ENCODE measurements at regions not wholly inside any gene's neighbourhood (a gene's known extent, or its start where the extent isn't known, plus 50 kb on each side); places are given as distances from the start of the nearest gene placed in this dataset.
"Not testable (repeated sequence)": the region's sequence is repeated elsewhere in the genome, so short reads cannot be mapped to it uniquely, and the experiment has no call there.

DNA sequence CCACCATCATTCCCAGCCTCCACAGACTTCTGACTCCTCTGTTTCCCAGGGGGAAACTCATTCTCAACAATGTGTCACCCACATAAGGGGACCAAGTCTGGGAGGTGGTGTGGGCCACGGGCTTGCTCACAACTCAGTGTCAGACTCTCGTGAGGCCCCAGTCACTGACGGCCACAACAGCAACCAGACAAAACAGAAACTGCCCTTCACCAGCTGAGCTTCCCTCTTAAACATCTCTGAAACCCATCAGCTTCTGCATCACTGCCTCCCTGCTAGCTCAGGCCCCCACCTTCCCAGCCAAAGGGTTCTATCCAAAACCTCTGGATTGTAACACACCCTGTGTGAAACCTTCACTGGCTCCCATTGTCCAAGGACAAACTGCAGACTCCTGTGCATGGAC, 273.4 kb downstream of the CDK5RAP2 start:
- no peaks in the 10 kb centered on the region for H3K27me3 ChIP-seq (replicated peaks)
- H3K4me3 ChIP-seq (ENCODE audit: low read depth, low read length): no peak overlapping the region
- H3K27ac ChIP-seq: no peak overlapping the region
- in situ Hi-C loops (cut with HindIII; ENCODE audit: low pct_ligation_motif_present, low sequenced_read_pairs): no loop called here
- no peaks in the 10 kb centered on the region for H3K36me3 ChIP-seq (replicated peaks)
- TF ChIP-seq, protein P1, sequence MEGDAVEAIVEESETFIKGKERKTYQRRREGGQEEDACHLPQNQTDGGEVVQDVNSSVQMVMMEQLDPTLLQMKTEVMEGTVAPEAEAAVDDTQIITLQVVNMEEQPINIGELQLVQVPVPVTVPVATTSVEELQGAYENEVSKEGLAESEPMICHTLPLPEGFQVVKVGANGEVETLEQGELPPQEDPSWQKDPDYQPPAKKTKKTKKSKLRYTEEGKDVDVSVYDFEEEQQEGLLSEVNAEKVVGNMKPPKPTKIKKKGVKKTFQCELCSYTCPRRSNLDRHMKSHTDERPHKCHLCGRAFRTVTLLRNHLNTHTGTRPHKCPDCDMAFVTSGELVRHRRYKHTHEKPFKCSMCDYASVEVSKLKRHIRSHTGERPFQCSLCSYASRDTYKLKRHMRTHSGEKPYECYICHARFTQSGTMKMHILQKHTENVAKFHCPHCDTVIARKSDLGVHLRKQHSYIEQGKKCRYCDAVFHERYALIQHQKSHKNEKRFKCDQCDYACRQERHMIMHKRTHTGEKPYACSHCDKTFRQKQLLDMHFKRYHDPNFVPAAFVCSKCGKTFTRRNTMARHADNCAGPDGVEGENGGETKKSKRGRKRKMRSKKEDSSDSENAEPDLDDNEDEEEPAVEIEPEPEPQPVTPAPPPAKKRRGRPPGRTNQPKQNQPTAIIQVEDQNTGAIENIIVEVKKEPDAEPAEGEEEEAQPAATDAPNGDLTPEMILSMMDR (IDR thresholded peaks at IDR 0.05; ENCODE audit: low read depth, low read length, missing control alignments): no peak
- no peak for DNase-seq

DNA sequence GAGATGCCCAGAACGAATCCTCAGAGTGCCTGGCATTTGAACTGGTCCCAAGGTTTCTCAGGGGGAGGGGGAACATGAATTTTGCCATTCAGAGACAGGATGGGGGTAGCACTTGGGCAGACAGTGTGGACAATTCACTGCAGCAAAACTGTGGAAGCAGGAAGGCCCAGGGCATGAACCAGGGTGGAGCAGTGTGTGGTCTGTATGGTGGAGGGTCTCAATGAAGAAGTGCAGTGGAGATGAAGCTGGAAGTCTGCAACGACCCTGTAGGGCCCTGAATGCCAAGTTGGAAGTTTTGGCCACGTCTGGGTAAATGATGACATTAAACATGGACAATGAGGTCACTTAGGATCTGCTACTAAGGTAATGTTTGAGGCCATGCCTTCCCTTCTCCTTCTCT, 273.9 kb downstream of the CDK5RAP2 start:
- DNase-seq: no peak
- Histone ChIP-seq H3K36me3 (replicated peaks) (no peaks in the 10 kb centered on the region), H3K27me3 (replicated peaks) (no peaks in the 10 kb centered on the region), H3K4me3 (ENCODE audit: low read depth, low read length) (no peak overlapping the region), H3K27ac (no peak overlapping the region)
- in situ Hi-C loops (cut with HindIII; ENCODE audit: low pct_ligation_motif_present, low sequenced_read_pairs): no loop called here
- TF ChIP-seq, protein P1 (IDR thresholded peaks at IDR 0.05; ENCODE audit: low read depth, low read length, missing control alignments): no peak

DNA sequence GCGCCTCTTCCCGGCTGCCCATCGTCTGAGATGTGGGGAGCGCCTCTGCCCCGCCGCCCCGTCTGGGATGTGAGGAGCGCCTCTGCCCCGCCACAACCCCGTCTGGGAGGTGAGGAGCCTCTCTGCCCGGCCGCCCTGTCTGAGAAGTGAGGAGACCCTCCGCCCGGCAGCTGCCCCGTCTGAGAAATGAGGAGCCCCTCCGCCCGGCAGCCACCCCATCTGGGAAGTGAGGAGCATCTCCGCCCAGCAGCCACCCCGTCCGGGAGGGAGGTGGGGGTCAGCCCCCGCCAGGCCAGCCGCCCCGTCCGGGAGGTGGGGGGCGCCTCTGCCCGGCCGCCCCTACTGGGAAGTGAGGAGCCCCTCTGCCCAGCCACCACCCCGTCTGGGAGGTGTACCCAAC, 275.1 kb downstream of the CDK5RAP2 start:
- DNase-seq; H3K4me3 ChIP-seq (ENCODE audit: low read depth, low read length); in situ Hi-C loops (cut with HindIII; ENCODE audit: low pct_ligation_motif_present, low sequenced_read_pairs); H3K27me3 ChIP-seq (replicated peaks); H3K36me3 ChIP-seq (replicated peaks); H3K27ac ChIP-seq: not testable (repeated sequence)

DNA sequence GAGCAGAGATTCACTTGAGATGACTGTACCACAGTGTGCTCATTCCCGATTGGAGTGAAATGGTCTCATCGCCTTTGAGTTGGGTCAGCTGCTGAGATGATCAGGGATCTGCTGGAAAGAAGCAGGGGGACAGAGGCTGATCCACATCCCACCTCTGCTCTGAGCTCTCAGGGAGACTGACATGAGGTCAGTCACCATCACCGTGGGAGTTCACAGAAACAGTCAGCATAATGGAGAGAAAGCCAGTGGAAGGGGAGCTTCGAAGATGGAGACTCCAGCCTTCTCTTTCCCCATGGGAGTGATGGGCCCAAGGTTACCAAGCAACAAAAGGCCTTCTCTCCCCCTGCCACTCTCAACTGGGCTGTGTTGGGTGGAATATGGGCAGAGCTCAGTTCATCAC, 276.4 kb downstream of the CDK5RAP2 start:
- Histone ChIP-seq H3K27ac (no peak overlapping the region), H3K36me3 (replicated peaks) (no peaks in the 10 kb centered on the region), H3K27me3 (replicated peaks) (no peaks in the 10 kb centered on the region), H3K4me3 (ENCODE audit: low read depth, low read length) (no peak overlapping the region)
- DNase-seq: no peak
- in situ Hi-C loops (cut with HindIII; ENCODE audit: low pct_ligation_motif_present, low sequenced_read_pairs): no loop called here
- TF ChIP-seq, protein P1 (IDR thresholded peaks at IDR 0.05; ENCODE audit: low read depth, low read length, missing control alignments): no peak

DNA sequence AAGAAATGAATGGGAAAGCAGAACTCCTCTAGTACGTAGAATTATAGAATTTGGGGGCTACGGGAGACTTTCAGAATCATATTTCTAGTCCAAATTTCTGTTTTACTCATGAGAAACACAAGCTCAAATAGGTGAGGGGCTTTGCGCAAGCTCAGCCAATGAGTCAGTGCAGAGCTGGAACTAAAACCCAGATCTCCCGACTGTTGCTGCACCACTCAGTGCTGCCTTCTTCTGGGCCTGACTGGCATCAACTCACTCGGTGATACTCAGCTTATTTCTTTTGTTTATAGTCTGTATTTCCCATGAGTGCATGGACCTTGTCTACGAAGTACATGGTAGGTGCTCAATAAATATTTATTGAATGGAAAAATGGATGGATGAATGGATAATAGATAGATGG, 280.2 kb downstream of the CDK5RAP2 start:
- Histone ChIP-seq H3K4me3 (ENCODE audit: low read depth, low read length) (no peak overlapping the region), H3K27ac (no peak overlapping the region), H3K27me3 (replicated peaks) (no peaks in the 10 kb centered on the region), H3K36me3 (replicated peaks) (no peaks in the 10 kb centered on the region)
- in situ Hi-C loops (cut with HindIII; ENCODE audit: low pct_ligation_motif_present, low sequenced_read_pairs): no loop called here
- TF ChIP-seq, protein P1 (IDR thresholded peaks at IDR 0.05; ENCODE audit: low read depth, low read length, missing control alignments): no peak
- no peak for DNase-seq

DNA sequence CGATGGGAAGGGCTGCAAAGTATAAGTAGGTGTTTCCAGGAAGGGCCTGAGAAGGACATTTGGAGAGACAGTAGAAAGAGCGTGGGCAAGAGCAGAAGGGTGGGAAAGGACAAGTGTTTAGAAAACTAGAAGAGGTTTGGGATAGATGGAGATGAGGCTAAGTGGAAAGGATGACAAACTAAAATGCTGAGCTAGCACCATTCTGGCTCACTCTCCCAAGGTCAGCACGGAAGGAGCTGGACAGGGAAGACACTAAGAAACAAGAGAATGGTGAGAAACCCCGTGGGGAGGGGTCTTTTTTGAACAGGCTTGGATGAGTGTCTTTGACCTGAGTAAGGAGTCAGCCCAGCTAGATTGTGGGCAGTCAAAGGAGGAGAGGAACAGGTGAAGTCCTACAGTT, 286.0 kb downstream of the CDK5RAP2 start:
- in situ Hi-C loops (cut with HindIII; ENCODE audit: low pct_ligation_motif_present, low sequenced_read_pairs): no loop called here
- H3K27ac ChIP-seq: no peak overlapping the region
- TF ChIP-seq, protein P1 (IDR thresholded peaks at IDR 0.05; ENCODE audit: low read depth, low read length, missing control alignments): no peak
- DNase-seq: no peak
- H3K4me3 ChIP-seq (ENCODE audit: low read depth, low read length): no peak overlapping the region
- no peaks in the 10 kb centered on the region for H3K27me3 ChIP-seq (replicated peaks)
- no peaks in the 10 kb centered on the region for H3K36me3 ChIP-seq (replicated peaks)

Measured in brain microvascular endothelial cell (primary cell).